Kasumi-1 (cell line): ENCODE measurements at regions not wholly inside any gene's neighbourhood (a gene's known extent, or its start where the extent isn't known, plus 50 kb on each side); places are given as distances from the start of the nearest gene placed in this dataset.
"Not testable (repeated sequence)": the region's sequence is repeated elsewhere in the genome, so short reads cannot be mapped to it uniquely, and the experiment has no call there.

Experiments
- DNase-seq, 2 experiments: peaks; one replicate each; lab custom pipeline; 2025; lab: John Stamatoyannopoulos, UW

DNA sequence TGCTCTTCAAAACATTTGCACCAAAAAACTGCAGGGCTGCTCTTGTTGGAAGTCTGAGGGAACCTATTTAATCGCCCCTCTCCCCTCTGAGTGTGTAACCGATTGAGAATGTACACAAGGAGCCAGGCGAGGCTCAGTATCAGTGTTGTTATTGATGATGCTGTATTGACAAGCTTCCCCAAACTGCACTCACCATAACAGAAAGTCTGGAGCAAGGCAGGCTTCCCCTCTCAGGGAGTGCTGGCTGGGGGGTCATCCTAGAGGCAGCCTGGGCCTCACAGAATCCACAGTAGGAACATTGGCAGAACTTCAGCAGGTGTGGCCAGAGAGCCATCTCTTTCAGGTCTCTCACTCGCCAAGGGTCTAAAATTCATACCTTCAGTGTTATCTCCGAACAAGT is 58.1 kb upstream of the TUNAR start:
- DNase-seq, result no peak

DNA sequence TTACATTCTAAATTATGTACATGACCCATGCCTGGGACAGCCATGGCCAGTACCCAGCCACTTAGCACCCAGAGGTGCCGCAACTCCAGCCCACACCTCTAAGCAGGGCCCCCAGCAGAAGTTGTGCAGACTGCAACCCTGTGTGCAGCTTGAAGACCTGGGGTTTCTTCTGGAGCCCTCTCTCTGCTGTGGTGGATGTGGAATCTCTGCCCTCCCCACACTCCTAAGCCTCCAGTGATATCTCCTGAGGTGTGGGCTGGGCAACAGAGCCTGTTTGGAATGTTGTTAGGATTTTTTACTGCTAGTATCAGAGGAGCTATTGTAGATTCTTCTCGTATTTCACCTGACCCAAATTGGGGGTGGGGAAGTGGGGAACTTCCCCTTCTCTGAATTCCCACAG is 59.4 kb upstream of the TUNAR start:
- DNase-seq, result no peak

DNA sequence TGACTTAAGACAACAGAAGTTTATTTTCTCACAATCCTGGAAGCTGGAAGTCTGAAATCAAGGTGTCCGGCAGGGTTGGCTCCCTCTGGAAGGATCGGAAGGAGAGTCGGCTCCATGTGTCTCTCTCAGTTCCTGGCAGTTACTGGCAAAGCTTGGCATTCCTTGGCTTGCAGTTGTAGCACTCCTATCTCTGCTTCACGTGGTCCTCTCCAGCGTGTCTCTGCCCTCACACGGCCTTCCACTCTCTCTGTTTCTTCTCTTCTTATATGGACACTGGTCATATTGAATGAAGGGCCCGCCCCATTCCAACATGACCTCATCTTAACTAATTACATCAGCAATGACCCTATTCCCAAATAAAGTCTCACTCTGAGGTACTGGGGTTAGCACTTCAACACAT is 60.1 kb upstream of the TUNAR start:
- no peak for DNase-seq

DNA sequence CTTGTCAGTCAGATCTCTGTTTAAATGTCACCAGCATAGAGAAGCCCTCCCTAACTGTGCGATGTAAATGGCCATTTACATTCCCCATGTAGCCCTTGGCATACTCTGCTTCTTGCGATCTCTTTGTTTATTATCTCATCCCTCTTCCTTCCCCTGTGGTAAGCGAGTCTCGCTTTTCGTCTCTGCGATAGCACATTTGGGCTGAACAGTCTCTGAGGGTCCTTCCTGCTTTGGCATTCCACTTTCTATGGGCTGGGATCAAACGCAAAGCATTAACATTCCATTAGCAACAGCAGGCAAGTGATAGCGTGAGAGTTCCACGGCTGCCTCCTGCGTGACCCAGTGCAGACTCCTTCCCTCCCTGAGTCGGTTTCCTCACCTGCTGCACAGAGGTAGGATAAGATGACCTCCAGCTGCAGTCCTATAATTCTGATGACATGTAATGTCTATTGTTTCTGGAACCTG is 61.4 kb upstream of the TUNAR start:
- no peak for DNase-seq

DNA sequence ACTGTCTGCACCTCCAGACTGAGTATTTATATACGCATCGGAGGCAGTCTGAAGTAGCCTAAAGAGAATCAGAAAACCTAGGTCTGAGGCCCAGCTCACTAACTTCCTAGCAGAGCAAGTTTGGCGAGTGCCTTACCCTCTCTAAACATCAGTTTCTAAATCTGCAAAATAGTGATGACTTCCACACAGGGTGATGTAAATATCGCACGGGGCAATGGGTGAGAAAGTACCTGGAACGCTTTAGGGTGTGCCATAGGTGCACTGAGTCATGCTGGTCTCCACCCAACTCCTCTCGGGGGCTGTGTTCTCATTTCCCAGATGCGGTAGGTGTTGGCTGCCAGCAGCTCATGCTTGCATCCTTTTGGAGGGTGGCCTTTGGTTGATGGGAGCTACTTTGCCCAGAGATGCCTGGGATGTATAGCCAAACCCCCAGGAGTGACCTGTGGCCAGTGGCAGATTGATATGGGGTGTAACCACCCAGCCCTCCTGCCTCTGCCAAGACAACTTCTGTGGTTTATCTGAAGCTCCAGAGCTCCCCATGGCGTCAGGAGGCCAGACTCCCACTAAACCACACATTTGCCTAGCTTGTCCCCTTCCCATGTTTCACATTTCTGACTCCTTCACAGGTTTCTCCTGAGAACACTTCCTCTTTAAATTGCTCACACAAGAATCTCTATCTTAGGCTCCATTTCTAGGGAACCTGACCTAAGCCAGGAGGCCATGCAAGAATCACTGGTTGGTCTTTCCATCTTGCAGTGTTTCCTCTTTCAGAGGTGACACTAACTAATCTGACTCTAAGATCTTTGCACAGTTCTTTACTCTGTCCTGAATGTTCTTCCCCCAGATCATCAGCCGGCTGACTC is 62.0 kb upstream of the TUNAR start:
- DNase-seq, result no peak

DNA sequence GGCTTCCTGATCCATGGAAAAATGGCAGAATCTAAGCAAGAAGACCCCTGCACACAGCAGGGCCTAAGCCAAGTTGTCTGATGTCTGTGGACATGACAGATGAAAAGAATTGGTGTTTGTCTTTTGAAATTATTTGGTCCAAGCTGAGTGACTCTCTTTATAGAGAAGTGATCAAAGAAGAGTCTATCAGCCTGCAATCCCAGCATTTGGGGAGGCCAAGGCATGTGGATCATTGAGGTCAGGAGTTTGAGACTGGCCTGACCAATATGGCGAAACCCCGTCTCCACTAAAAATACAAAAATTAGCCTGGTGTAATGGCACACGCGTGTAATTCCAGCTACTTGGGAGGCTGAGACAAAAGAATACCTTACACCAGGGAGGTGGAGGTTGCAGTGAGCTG is 64.8 kb upstream of the TUNAR start:
- no peak for DNase-seq

DNA sequence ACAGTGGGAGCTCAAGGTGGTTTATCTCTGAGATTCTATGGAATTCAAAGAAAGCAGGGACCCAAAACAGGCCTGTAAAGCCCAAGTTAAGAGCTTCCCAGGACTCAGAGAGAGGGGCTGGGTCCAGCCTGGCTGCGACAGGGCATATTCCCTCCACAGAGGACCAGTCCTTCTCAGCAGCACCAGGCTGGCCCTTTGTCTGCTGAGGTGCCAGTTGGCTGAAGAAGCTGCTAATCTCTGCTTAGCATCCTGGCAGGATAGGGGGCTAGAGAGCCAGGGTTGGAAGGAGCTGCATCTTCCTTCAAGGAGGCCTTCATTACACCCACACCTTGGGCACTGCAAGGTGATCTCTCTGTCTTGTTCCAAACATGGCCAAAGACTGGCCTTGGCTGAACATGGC is 68.3 kb upstream of the TUNAR start:
- DNase-seq, result no peak

DNA sequence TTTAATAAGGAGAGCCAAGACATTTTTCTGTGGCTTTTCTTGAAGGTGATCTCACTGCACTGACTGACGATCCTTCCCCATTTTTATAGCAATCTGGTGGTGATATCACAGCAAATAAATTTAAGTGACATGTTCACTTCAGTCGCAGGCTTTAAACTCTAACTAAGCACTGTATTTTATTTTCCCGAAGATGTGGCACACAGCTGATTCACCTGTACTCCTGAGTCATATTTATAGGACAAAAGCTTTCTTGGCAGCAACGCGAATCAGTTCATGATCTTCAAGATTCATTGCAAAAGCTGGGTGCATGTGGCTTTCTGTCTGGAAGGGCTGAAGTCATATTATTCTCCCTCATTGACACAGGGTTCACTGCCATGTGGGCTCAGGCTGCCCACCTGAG is 79.8 kb upstream of the TUNAR start:
- no peak for DNase-seq

DNA sequence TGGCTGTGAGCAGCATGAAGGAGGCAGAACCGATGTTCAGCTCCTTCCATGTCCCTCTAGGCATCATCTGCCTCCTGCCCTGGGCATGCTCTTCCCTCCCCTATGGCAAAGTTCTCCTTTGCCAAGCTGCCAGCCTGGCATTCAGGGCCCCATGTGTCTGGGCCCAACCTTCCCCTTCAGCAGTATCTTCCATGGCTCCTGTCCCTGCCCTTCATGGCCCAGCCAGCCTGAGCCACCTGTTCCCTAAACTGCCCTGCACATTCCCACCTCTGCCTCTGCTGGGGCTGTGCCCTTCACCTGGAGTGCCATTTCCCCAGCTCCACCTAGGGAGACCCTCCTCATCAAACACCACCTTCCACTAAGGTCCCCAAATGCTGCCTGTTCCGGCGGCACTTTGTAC is 74.0 kb upstream of the TCL1A start:
- no peak for DNase-seq

DNA sequence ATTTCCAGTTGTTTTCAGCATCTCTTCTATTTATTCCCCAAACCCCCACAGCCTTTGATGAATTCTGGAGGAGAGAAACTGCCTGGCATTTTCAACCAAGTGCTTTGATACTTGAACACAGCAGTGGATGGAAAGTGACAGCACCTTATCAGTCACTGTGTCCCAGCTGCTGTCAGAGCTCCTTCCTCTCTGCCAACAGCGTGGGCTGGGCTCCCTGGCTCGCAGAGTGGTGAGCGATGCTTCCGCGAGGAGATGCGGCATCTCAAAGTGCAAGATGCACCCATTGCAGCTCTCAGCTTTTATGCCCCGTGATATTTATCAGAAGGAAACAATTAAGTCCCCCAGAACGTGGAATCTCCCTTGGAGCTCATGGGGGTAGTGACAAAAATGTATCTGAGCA is 72.6 kb upstream of the TCL1A start:
- DNase-seq, result no peak

DNA sequence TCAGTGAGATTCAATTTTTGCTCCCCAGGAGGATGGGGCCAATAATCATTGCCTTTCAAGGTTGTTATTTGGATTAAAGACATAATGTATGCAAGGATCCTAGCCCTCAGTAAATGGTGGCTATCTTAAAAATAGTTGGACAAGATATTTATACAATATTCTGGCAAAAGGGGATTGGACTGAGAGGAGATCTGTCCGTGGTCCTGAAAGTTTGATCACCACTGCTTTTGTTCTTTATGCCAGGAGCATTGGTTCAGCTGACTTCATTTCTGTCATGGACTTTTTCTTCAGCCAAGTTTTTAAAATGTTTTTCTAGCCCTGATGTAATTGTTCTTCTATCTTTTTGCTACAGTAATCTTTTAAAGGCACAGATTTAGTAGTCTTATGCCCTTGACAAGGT is 70.2 kb upstream of the TCL1A start:
- peak; percentile 16 to 19 for DNase-seq

DNA sequence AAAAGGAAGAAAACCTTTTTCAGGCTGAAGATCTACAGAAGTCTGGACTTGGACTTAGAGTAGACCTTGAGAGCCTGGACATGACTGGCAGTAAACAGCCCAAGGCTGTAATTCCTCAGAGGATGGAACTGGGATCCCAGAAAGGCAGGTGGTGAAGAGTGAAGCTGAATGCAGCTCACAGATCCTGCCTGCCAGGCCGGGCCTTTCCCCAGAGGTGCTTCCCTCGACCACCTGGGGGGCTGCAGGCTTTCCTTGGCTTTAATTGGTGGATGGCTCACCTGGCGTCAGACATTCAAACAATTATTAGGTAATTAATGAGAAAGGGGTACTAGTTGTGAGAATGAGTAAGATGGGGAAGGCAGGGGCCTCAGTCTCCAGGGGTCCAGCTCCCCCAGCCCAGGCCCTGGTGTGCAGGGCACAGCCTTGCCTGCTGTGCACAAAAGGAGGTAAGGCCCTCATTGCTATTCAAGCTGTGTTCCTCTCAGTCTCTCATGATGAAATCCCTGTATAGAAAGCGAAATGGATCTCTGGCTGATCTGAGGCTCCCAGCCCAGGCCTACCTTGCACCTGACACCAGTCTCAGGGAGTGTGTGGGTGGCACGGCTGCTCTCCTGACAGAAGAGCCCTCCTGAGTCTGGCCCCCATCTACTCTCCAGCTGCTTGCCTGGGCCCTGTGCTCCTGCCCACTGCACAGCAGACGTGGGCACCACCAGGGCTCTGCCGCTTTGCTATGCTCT is 63.0 kb upstream of the TCL1A start:
- DNase-seq, result no peak

DNA sequence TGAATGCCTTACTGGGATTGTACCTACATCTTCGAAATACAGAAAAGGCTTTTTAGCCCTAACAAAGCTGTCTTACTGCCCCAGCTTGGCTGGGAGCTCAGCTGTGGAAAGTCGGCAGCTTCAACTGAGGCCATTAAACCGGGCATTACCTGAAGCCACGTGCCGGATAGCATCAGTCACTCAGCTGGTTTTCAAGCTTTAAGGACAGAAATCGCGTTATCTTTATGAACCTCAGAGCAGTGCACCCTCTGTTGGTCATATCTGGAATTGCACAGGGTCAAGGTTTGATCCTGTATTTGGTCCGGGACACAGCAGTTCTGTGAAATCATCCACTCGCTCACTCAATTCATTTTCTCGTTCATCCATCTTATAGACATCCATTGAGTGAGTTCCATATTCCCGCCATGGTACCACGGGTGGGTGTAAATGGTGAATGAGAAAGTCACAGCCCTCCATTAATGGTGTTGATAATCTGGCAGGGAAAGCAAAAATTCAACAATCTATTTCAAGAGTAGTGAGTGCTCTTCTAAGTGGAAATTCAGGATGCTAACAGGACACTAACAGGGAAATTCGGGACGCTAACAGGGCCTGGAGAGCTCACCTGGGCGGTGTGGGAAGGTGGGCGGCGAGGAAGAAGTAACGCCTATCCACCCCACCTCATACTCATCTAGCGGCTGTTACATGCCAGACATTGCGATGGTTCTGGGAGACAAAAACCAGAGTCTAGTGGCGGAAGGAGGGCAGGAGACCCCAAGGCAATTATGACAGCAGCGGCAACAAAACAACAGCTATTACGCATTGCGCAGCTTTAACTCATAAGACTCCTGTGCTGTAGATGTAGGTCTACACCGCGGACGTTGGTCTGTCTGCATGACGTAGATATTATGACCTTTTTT is 60.6 kb upstream of the TCL1A start:
- peak; percentile 35 to 56 for DNase-seq

DNA sequence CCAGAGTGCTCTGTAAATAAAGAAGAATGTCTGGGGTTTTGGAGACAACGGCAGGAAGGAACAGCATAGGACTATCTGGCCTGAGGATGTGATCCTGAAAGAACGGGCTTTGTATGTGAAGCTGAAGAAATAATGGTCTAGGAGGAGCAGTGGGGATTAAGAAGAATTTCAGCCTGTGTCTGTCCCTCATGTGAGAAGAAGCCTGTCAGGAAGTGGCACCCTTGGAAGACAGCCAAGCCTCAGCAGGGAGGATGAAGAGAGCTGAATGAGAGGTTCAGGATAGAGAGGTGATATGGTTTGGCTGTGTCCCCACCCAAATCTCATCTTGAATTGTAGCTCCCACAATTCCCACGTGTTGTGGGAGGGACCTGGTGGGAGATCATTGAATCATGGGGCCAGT is 56.9 kb upstream of the TCL1A start:
- DNase-seq, result peak in 1 of 2 experiments; percentile 1

DNA sequence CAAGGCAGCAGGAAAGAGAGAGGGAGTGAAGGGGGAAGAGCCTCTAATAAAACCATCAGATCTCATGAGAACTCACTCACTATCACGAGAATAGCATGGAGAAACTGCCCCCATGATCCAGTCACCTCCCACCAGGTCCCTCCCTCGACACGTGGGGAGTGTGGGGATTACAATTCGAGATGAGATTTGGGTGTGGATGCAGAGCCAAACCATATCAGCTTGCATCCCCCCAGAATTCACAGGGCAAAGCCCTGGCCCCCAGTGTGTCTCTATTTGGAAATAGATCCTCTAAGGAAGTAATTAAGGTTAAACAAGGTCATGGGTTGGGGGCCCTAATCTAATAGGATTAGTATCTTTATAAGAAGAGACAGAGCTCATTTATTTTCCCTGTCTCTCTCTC is 56.1 kb upstream of the TCL1A start:
- no peak for DNase-seq

DNA sequence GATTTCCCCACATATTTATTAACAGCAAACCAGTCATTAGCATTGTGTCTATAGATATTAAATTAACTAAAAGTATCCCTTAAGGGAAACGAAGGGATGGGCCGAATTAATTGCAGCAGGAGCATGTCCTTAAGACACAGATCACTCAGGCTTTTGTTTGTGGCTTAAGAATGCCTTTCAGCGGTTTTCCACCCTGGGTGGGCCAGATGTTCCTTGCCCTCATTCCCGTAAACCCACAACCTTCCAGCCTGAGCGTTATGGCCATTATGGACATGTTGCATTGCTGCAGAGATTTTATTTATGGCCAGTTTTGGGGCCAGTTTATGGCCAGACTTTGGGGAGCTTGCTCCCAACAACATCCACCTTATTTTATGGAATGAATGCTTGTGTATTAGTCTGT is 55.5 kb upstream of the TCL1A start:
- not testable (repeated sequence) for DNase-seq

DNA sequence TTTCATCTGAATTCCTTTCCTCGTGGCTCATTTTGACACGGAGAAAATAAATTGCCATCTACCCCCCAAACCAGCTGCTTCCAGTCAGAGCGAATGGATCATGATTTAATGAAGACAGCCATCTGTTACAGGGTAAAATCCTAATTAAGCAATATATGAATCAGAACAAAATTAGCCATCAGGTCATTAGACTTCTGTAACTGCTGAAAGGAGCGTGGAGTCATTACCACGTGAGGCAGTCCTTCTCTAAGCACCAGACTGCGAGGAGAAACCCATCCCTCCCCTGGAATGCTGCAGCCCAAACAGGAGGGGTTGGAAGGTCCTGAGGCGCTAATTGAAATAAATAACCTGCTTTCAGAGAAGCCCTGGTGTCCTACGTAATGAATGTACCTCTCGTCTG is 51.1 kb upstream of the TCL1A start:
- DNase-seq, result no peak

DNA sequence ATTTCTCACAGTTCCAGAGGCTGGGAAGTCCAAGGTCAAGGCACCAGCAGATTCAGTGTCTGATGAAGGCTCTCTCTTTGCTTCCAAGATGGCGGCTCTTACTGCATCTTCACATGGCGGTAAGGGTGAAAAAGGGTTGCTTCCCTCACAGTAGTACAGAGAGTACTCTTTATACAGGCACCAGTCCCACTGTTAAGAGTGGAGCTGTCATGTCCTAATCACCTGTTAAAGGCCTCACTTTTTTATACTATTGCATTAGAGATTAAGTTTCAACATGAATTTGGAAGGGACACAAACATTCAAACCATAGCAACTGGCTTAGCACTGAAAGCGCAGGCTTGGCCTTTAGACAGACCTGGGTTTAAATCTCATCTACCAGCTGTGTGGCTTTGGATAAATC is 50.0 kb upstream of the TCL1A start:
- no peak for DNase-seq
